A673 (cell line): ENCODE measurements at regions not wholly inside any gene's neighbourhood (a gene's known extent, or its start where the extent isn't known, plus 50 kb on each side); places are given as distances from the start of the nearest gene placed in this dataset.

Source experiments
- CTCF ChIP-seq: fragments of 300-800, 200-600 bp; sonication (generic); conservative IDR thresholded peaks from 2 replicates; pipeline ENCODE4 v1.5.1; 2017; ENCODE audit warnings: low read depth, mild to moderate bottlenecking, antibody characterized with exemption, low read length, moderate library complexity, mixed read lengths
- EZH2 ChIP-seq: fragments of 200-600 bp; sonication (generic); IDR thresholded peaks from 2 replicates; pipeline ENCODE4 v1.6.1; 2017; ENCODE audit warnings: borderline replicate concordance, low read depth, mild to moderate bottlenecking, mixed read lengths, antibody characterized with exemption, low read length; ENCODE audit not compliant: poor library complexity, severe bottlenecking

- TF ChIP-seq CTCF: no peak
- no peak for TF ChIP-seq EZH2
Observed at GRCh38 chr10:124176349-124177179, 83.2 kb upstream of the CHST15 start.
